Ovary (tissue), 3 donors: ENCODE measurements at regions not wholly inside any gene's neighbourhood (a gene's known extent, or its start where the extent isn't known, plus 50 kb on each side); places are given as distances from the start of the nearest gene placed in this dataset.

ENCODE experiments used
- EP300 ChIP-seq: sonication (generic); formaldehyde crosslinking; IDR thresholded peaks from one replicate; pipeline ENCODE4 v1.6.1; 2017; ENCODE audit warnings: antibody characterized with exemption
- TF ChIP-seq, protein P1 (sequence below), 3 donors: fragments of 450-650 bp in 2 of 3; fragments of 200-600 bp in 1 of 3; IDR thresholded peaks; one replicate each; pipeline versions ENCODE4 v1.5.1 to v1.8.0; 2016 to 2022; ENCODE audit warnings: antibody characterized with exemption in 3 of 3, mild to moderate bottlenecking in 1 of 3
- donor health status: DM: no; HTN: no; CAD: no.

DNA sequence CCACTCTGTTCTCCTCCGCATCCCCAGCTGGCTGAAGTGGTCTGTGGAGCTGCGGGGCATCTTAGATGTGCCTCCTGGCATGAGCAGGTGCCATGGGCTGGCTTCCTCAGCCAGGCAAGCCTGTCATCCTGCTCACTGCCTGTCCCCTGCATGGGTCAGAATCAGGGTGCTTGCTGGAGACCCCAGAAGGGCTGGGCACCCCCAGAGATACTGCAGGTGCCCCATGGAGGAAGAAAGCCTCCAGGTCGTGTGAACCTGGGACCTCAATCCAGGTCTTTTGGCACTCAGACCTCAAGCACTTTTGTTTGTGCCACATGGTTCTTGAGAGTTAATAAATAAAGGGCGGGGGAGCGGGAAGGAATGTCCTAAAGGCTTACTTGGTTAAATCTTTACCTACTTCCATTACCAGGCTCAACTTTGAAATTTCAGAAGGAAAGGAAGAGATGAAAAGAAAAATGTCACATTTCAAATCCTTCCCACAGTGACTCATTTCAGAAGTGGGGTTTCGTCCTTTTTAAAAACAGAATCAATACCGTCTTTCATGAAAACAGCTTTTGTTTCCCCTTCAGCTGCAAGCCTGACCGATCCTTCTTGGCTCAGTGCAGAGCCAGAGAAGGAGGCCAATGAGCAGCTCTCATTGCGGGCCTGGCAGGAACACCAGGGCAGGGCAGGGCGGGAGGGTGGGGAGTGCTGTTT lies 69.9 kb downstream of the RHOB start:
- TF ChIP-seq EP300, result no peak
- TF ChIP-seq, protein P1, sequence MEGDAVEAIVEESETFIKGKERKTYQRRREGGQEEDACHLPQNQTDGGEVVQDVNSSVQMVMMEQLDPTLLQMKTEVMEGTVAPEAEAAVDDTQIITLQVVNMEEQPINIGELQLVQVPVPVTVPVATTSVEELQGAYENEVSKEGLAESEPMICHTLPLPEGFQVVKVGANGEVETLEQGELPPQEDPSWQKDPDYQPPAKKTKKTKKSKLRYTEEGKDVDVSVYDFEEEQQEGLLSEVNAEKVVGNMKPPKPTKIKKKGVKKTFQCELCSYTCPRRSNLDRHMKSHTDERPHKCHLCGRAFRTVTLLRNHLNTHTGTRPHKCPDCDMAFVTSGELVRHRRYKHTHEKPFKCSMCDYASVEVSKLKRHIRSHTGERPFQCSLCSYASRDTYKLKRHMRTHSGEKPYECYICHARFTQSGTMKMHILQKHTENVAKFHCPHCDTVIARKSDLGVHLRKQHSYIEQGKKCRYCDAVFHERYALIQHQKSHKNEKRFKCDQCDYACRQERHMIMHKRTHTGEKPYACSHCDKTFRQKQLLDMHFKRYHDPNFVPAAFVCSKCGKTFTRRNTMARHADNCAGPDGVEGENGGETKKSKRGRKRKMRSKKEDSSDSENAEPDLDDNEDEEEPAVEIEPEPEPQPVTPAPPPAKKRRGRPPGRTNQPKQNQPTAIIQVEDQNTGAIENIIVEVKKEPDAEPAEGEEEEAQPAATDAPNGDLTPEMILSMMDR (IDR thresholded peaks at IDR 0.05), result no peak
